Colonic mucosa (tissue), 4 donors: ENCODE measurements at regions not wholly inside any gene's neighbourhood (a gene's known extent, or its start where the extent isn't known, plus 50 kb on each side); places are given as distances from the start of the nearest gene placed in this dataset.

Experiments
- DNase-seq: peaks from one replicate; pipeline ENCODE4 v3.0.0-alpha.2; 2020
- H3K27ac ChIP-seq: fragments of 200-600 bp; one replicate; pipeline ENCODE4 v1.8.0; 2021
- H3K27me3 ChIP-seq: fragments of 200-600 bp; one replicate; pipeline ENCODE4 v1.8.0; 2021
- H3K36me3 ChIP-seq: fragments of 200-600 bp; one replicate; pipeline ENCODE4 v1.8.0; 2021
- H3K4me1 ChIP-seq: fragments of 200-600 bp; one replicate; pipeline ENCODE4 v1.8.0; 2021; ENCODE audit warnings: mild to moderate bottlenecking
- H3K4me3 ChIP-seq: fragments of 200-600 bp; one replicate; pipeline ENCODE4 v1.8.0; 2021
- H3K9ac ChIP-seq, 2 donors: one replicate each; pipeline ENCODE4 v1.7.0; 2013; ENCODE audit warnings: control low read depth in 2 of 2, low read depth in 2 of 2, low read length in 2 of 2
- H3K9me3 ChIP-seq: fragments of 200-600 bp; one replicate; pipeline ENCODE4 v1.8.0; 2021
- intact Hi-C: fragments of 100-400 bp; cut with DNase I; formaldehyde crosslinking; loops from one replicate; pipeline ENCODE4 v1.14.1; 2022
- TF ChIP-seq, protein P1 (sequence below): fragments of 200-600 bp; IDR thresholded peaks from one replicate; pipeline ENCODE4 v1.8.0; 2022; ENCODE audit warnings: antibody characterized with exemption, mild to moderate bottlenecking
- donor health status: healthy.
- donor health status: DM: no; HTN: no; CAD: no.
- donor health status: DM: no; HTN: no; CAD: no.

DNA sequence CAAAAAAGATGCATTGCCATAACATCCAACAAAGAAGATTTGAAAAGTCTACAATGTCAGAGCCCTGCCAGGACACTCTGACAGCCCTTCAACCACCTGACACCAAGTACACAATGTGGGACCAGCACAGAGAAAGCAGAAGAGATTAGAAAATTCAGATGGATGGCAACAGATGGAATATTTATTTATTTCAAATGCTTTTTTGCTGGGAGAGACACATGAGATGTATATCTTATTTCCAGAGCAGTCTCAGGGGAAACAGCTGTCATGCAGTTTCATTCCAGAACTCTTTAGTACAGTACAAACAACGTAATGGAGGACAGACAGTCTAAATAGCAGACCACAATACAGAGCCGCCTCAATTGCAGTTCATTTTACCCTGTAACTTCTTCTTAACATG is 110.1 kb downstream of the MAIP1 start:
- Histone ChIP-seq H3K27ac (no peak overlapping the region), H3K36me3 (no peaks in the 10 kb centered on the region), H3K27me3 (no peaks in the 10 kb centered on the region), H3K4me1 (no peaks in the 10 kb centered on the region), H3K9ac (no peak overlapping the region), H3K9me3 (no peaks in the 10 kb centered on the region), H3K4me3 (no peak overlapping the region)
- no peak for DNase-seq
- TF ChIP-seq, protein P1, sequence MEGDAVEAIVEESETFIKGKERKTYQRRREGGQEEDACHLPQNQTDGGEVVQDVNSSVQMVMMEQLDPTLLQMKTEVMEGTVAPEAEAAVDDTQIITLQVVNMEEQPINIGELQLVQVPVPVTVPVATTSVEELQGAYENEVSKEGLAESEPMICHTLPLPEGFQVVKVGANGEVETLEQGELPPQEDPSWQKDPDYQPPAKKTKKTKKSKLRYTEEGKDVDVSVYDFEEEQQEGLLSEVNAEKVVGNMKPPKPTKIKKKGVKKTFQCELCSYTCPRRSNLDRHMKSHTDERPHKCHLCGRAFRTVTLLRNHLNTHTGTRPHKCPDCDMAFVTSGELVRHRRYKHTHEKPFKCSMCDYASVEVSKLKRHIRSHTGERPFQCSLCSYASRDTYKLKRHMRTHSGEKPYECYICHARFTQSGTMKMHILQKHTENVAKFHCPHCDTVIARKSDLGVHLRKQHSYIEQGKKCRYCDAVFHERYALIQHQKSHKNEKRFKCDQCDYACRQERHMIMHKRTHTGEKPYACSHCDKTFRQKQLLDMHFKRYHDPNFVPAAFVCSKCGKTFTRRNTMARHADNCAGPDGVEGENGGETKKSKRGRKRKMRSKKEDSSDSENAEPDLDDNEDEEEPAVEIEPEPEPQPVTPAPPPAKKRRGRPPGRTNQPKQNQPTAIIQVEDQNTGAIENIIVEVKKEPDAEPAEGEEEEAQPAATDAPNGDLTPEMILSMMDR: no peak
- intact Hi-C loops: no loop called here

DNA sequence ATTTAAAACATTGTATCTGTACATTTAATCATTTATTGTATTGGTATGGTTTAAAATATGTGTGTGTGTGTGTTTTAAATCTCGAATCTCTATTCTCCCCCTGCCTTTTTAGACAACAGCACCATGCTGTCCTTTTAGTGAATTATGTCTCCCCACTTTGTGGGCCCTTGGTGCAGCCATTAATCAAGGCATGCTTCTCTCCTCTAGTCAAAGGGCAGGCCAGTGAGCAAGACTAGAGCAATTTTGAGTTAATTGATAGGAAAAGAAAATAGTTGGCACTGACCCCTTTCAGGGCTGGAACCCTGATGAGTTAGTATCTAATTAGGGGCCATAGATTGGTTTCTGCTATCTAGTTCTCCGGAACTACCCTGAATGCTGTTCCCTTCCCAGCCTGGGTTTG is 111.0 kb downstream of the MAIP1 start:
- H3K9ac ChIP-seq: no peak overlapping the region

DNA sequence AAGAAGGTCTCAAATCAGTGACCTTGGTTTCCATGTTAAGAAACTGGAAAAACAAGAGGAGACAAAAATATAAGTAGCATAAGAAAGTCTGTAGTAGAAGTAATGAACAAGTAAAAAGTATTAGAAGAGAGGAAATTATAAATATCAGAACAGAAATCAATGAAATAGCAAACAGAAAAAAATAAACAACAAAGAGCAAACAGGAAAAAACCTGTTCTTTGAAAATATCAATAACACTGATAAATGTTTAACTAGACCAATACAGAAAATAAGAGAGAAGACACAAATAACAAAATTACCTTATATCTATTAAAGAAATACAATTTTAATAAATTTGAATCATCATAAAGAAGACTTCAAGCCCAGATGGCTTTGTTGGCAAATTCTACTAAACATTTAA is 113.3 kb downstream of the MAIP1 start:
- Histone ChIP-seq H3K9ac (no peak overlapping the region), H3K27me3 (no peaks in the 10 kb centered on the region), H3K27ac (no peak overlapping the region), H3K9me3 (no peaks in the 10 kb centered on the region), H3K4me3 (no peak overlapping the region), H3K4me1 (no peaks in the 10 kb centered on the region), H3K36me3 (no peaks in the 10 kb centered on the region)
- intact Hi-C loops: no loop called here
- DNase-seq: no peak
- TF ChIP-seq, protein P1: no peak

More for the DNA sequence above, 111.0 kb downstream of the MAIP1 start:
- Histone ChIP-seq H3K4me1 (no peaks in the 10 kb centered on the region), H3K27ac (no peak overlapping the region), H3K9me3 (no peaks in the 10 kb centered on the region), H3K4me3 (no peak overlapping the region), H3K27me3 (no peaks in the 10 kb centered on the region), H3K36me3 (no peaks in the 10 kb centered on the region)
- no peak for DNase-seq
- intact Hi-C loops: no loop called here
- TF ChIP-seq, protein P1: no peak

DNA sequence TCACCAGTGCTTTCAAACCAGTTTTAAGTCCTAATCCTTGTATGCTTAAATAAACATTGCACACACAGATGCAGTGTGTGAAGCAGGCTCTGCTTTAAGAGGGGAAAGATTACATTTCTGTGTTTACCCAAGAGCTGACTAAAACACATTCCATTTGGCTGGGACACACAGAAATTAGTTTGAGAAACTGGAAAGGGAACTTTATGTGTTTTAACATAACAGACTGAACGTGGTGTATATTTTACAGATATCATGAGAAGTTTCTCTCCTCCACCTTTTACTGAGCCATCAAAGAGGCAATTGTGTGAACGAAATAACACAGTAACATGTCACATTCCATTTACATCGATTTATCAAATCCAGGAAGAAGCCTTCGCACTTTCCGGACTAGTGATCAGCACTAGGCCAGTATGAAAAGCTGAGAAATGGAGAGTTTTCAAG is 121.8 kb downstream of the MAIP1 start:
- Histone ChIP-seq H3K4me1 (no peaks in the 10 kb centered on the region), H3K9ac (no peak overlapping the region), H3K27me3 (no peaks in the 10 kb centered on the region), H3K36me3 (no peaks in the 10 kb centered on the region), H3K9me3 (no peaks in the 10 kb centered on the region), H3K27ac (no peak overlapping the region), H3K4me3 (no peak overlapping the region)
- DNase-seq: no peak
- TF ChIP-seq, protein P1: no peak
- intact Hi-C loops: no loop called here

DNA sequence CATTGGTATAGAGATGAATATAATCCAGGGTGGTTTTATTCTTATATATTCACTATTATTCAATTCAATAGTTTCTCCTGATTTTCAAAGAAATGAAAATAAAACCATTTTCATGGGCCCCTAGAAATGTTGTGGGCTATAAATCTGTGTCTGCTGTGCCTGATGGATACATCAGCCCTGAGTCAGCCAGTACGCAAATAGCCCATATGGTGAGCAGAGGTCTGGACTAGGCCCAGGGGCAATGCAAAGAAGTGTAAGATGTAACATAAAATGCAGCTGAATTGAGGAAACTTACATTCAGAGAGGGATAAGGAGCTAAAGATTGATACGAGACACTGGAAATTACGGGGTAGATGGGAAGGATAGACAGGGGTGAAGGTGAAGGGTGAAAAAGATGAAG is 122.5 kb downstream of the MAIP1 start:
- TF ChIP-seq, protein P1: no peak
- DNase-seq: no peak
- intact Hi-C loops: no loop called here
- Histone ChIP-seq H3K27ac (no peak overlapping the region), H3K9ac (no peak overlapping the region), H3K36me3 (no peaks in the 10 kb centered on the region), H3K4me1 (no peaks in the 10 kb centered on the region), H3K9me3 (no peaks in the 10 kb centered on the region), H3K4me3 (no peak overlapping the region), H3K27me3 (no peaks in the 10 kb centered on the region)

DNA sequence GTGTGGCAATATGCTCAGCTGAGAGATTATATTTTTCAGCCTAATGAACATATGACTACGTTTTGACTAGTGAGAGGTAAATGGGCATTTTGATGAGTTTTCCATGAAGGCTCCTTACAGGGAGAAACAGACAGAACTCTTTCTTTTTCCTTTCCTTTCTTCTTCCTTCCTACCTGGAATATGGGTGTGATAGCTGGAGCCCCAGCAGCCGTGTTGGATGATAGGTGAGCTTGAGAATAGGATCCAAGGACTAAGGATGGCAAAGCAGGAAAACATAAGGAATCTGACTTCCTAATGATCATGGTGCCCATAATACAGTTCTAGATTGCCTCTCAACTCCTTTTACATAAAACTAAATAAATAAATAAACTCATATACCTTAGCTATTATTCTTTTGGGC is 124.0 kb downstream of the MAIP1 start:
- no peak overlapping the region for H3K27ac ChIP-seq
- no peaks in the 10 kb centered on the region for H3K36me3 ChIP-seq
- no peak overlapping the region for H3K4me3 ChIP-seq
- TF ChIP-seq, protein P1: no peak
- no peaks in the 10 kb centered on the region for H3K4me1 ChIP-seq
- H3K9me3 ChIP-seq: no peaks in the 10 kb centered on the region
- DNase-seq: no peak
- no peak overlapping the region for H3K9ac ChIP-seq
- H3K27me3 ChIP-seq: no peaks in the 10 kb centered on the region
- intact Hi-C loops: no loop called here
